Adipose tissue (tissue), 3 donors: ENCODE measurements at regions not wholly inside any gene's neighbourhood (a gene's known extent, or its start where the extent isn't known, plus 50 kb on each side); places are given as distances from the start of the nearest gene placed in this dataset.

Experiments
- H3K27ac ChIP-seq: one replicate; pipeline ENCODE4 v1.5.1; 2013; ENCODE audit warnings: low read depth, low read length
- WGBS, 3 donors: extraction: QIAGEN DNeasy Blood & Tissue Kit; methylation state at CpG; one replicate each; pipeline ENCODE4 v1.1.7; 2013; 5-methylcytosine and 5-hydroxymethylcytosine counted together
- donor health status: healthy with polysubstance abuse.
- donor health status: Bipolar disorder and iron deficiency.
- donor health status: healthy.

- no peak overlapping the region for H3K27ac ChIP-seq
- 72 to 88% (median 79%) methylated on average over 14 to 15 of the region's 15 CpGs for WGBS, 3 donors
Observed at GRCh38 chr19:5261156-5261890, 79.3 kb downstream of the PTPRS start.

DNA sequence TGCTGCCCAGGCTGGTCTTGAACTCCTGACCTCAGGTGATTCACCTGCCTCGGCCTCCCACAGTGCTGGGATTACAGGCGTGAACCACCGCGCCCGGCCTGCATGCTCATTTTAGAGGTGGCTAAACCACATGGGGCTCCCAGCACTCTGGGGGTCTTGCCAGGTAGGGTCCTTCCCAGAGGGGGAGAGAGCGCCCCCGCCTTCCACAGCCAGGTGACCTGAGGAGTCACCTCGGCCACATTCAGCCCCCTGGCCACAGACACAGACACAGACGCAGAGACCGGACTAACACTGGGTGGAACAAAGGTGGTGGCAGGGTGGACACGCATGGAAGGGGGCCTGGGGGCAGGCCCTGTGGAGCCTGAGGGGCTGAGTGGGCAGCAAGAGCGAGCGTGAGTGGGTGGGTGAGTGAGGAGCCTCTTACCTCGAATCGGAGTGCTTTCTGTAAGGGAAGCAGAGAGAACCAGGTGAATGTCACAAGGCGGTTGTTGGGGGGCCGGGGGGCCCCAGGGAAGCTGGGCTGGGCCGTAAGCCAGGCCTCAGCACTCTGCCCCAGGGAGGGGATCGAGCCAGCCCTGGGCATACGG, 80.1 kb downstream of the PTPRS start:
- 83 to 94% (median 85%) methylated on average over 20 of the region's 20 CpGs for WGBS, 3 donors
- no peak overlapping the region for H3K27ac ChIP-seq

- H3K27ac ChIP-seq, result no peak overlapping the region
- WGBS, 3 donors, result 93 to 97% (median 96%) methylated on average over 4 of the region's 4 CpGs
Observed at GRCh38 chr19:5259750-5260149, 80.9 kb downstream of the PTPRS start.

DNA sequence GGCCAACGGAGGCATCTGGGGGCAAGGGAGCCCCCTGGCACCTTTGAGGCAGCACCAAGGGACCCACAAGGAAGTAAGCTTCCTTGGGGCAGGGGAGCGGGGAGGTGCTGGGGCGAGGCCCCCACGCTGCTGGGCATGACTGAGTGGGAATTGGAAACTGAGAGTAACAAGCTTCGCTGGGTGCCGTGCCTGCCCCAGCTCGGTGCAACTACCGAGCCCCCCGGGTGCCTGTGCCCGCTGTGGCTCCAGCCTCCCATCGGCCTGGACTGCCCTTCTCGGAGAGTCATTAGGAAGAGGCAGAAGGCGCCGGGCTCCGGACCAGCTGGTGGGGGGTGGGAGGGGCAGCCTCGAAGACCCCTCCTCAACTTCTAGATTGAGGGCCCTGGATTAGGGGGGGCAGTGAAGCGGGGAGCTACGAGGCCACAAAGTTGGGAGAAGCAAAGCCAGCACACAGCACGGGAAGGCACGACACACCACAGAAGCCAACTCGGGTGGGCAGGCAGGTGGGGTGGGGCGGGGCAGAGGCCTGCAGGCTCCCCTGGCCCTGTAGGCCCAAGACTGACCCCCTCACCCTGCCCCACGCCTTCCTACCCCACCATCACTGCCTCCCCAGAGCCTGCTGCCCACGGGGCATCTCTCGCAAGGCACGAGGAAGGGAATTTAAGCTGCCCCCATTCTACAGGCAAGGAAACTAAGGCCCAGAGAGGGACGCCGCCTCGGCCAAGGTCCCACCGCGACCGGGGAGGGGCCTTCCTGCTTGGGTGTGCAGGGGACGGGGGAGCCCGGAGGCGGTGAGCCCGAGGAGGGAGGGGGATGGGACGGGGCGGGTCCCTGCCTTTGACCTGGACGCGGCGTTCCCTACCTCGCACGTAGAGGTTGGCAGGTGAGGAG, 83.2 kb downstream of the PTPRS start:
- no peak overlapping the region for H3K27ac ChIP-seq
- 95 to 96% (median 95%) methylated on average over 40 to 43 of the region's 43 CpGs for WGBS, 3 donors

DNA sequence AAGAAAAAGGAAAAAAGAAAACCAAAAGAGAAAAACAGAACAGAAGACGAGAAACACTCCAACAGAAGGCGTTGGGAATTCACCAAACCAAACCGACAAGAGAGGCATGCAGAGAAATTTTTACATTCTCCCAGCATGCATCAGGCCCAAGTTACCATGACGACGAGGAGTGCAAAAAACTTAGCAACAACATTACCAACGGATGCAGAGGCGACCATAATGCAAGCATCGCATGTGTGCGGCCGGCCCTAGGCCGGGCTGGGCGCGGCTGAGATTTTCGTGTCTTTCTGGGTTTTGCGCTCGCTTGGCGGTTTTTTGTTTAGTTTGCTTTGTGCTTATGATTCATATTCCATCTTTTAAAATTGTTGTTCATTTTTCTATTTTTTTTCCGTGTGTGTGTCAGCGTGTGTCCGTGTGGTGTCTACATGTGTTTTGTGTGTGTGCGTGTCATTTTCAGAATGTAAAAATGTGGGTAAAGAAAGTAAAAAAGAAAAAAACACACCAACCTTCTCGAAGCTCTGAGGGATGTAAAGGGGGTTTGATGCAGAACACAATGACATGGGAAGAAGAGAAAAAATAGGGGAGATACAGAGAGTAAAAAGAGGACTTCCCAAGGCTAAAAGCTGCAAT, 84.9 kb downstream of the PTPRS start:
- 96 to 98% (median 96%) methylated on average over 22 of the region's 22 CpGs for WGBS, 3 donors
- H3K27ac ChIP-seq, result no peak overlapping the region

GRCh38 chr19:5254944-5255343, 85.7 kb downstream of the PTPRS start:
- WGBS, 3 donors, result 96 to 100% (median 100%) methylated on average over 1 of the region's 1 CpG

GRCh38 chr19:5254543-5254942, 86.1 kb downstream of the PTPRS start:
- WGBS, 3 donors, result 70 to 97% (median 86%) methylated on average over 3 of the region's 3 CpGs
- H3K27ac ChIP-seq, result no peak overlapping the region

More at GRCh38 chr19:5254944-5255343, 85.7 kb downstream of the PTPRS start:
- H3K27ac ChIP-seq, result no peak overlapping the region

DNA sequence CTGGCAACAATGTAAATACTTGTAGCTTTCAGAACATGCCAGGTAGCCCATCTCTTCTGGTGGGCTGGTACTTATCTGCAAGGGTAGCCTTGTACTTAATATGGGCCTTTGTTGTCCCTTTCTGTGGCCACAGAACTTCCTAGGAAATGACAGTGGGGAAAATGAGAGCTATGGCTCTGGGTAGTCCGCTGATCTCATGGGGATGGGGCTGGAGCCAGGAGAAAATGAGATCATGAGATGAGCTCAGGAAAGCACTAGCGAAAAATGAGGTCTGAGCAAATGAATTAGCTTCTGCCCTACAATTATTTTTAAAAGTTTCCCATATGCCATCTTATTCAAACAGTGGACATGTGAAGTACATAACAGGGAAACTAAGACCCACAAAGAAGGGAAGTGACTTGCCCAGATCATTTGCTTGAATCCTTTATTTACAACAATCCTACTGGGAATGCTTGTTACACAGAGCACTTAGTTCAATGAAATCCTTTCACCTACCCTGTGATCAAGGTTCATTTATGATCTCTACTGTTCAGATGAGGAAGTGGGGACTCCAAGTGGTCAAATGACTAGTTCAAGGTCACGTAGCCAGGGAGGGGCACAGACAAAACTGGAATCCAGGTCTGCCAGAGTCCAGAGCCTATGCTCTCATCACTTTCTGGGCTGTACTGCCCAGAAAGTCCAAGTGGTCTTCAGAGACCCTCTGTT, 87.1 kb downstream of the PTPRS start:
- no peak overlapping the region for H3K27ac ChIP-seq

DNA sequence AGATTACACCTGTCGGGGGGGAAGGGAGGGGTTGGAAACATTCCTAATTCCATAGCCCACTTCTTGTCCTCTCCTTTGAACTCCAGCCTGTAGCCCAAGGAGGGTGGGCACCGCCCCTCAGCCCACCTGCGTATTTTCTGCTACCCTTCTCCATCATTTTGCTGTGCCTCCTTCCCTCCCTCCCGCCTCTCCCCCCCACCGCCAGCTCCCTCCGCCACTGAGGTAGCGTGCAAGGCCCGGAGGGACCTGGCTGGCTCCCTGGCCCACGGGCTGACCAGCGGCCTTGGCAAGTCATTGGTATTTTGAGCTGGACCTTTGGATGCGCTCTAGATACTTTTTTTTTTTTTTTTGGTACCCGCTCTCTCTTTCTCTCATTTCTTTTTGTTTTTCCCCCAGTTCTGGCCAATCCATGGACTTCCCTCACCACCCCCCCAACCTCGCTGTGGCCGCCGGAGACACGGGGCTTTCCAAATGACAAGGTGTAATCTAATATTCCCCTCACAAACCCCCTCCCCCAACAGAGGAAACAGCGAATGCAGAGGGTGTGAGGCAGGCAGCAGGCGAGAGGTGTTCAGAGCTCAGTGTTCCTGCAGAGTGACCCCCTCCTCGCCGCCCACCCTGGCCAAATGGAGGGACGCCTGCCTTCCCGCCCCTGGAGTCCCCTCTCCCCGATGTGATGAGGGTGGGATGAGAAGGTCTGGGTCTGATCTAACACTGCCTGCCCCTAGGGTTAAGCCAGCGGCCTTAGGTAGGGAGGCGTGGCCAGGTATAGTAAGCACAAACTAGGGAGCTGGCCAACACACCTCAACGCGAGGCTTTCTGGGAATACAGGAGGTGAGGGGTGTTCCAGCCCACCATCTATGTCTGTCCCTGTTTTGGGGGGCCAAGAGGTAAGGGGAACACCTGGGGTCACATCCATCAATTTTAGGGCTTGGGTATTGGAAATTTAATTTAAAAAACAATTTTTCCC, 89.2 kb downstream of the PTPRS start:
- no peak overlapping the region for H3K27ac ChIP-seq
- 76 to 80% (median 79%) methylated on average over 24 to 27 of the region's 27 CpGs for WGBS, 3 donors

More for the DNA sequence above, 87.1 kb downstream of the PTPRS start:
- 58 to 89% (median 60%) methylated on average over 3 of the region's 3 CpGs for WGBS, 3 donors

GRCh38 chr19:5250127-5250659, 90.4 kb downstream of the PTPRS start:
- 56 to 79% (median 75%) methylated on average over 21 to 23 of the region's 23 CpGs for WGBS, 3 donors
- no peak overlapping the region for H3K27ac ChIP-seq

DNA sequence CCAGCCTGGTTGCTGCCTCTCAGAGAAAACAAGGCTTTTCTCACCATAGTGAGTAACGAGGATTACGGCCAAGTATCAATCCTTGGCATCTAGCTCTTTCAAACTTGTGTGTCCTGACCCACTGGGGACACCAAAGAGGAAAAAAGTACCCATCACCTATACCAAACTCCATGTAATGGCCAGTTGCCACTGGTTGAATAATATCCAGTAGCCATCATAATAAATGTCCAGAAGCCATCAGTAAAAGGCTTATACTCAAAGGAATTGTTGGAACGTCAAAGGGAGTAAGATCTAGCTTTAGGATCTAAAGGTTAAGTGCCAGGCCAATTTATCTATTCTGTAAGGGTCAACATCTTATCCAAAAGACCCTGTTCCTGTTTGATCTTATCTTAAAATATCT, 91.1 kb downstream of the PTPRS start:
- 89 to 93% (median 90%) methylated on average over 3 of the region's 3 CpGs for WGBS, 3 donors
- H3K27ac ChIP-seq, result no peak overlapping the region

- H3K27ac ChIP-seq, result no peak overlapping the region
- WGBS, 3 donors, result 74 to 86% (median 80%) methylated on average over 25 of the region's 25 CpGs
Observed at GRCh38 chr19:5247957-5248705, 92.5 kb downstream of the PTPRS start.

GRCh38 chr19:5246554-5247155, 94.0 kb downstream of the PTPRS start:
- no peak overlapping the region for H3K27ac ChIP-seq
- 76 to 95% (median 82%) methylated on average over 10 of the region's 10 CpGs for WGBS, 3 donors

DNA sequence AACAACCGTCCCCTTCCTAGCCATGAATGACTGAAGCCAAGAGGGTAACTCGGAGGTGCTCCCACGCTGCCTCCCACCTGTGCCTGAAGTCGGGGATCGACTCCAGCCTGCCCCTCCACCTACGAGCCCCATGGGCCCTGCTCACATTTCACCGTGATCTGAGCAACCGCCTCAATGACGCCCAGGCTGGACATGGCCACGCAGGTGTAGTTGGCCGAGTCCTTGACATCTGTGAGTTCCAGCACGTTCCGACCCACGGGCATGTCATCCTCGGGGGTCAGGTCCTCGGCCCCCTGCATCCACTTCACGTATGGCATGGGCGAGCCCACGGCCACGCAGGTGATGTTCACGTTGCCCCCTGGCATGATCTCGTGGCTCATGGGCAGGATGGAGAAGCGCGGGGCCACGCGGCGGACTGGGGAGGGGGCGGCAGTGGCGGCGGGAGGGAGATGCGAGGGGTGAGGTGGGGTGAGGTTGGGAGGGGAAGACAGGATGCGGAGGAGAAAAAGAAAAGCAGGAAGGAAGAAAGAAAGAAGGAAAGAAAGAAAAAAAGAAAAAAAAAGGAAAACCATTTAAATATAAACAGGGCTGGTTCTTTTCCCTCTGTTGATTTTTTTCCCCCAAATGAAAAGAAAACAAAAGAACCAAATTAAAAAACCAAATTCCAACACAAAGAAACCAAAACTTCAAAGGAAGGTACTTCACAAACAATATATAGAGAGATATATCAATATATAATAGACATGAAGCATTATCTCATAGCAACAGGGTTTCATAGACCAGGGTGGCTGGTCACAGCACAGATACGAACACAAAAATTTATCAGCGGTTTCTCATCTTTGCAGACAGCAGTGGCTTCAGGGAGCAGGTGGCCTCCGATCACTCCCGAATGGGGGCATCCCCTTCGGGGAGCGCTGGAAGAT, 94.7 kb downstream of the PTPRS start:
- WGBS, 3 donors, result 91 to 94% (median 91%) methylated on average over 38 of the region's 38 CpGs
- no peak overlapping the region for H3K27ac ChIP-seq

DNA sequence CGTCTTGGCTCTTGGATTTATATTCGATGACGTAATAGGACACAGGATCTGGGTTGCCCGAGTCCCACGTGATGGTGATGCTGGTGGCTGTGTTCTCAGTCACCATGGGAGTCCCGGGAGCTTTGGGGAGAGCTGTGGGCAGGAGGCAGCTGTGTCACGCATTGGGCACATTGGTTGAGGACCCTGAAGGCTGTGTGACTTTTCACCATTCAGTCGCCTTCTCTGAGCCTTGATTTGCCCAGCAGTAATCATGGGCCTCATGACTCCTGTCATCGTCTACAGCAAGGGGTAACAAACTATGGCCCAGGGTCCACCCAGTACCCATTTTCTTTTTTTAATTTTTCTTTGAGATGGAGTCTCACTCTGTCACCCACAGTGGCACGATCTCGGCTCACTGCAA, 96.3 kb downstream of the PTPRS start:
- H3K27ac ChIP-seq, result no peak overlapping the region
- WGBS, 3 donors, result 92 to 97% (median 93%) methylated on average over 11 of the region's 11 CpGs
